SK-N-MC (cell line): ENCODE measurements at regions not wholly inside any gene's neighbourhood (a gene's known extent, or its start where the extent isn't known, plus 50 kb on each side); places are given as distances from the start of the nearest gene placed in this dataset.

Source experiments
- DNase-seq: peaks from one replicate; pipeline ENCODE4 v3.0.0-alpha.2; 2011; ENCODE audit warnings: low read depth, low spot score
- H3K27ac ChIP-seq: fragments of 200-600 bp; sonication (generic); 2 replicates; pipeline ENCODE4 v1.5.1; 2016; ENCODE audit warnings: mixed run types
- H3K36me3 ChIP-seq: fragments of 200-600 bp; sonication (generic); 2 replicates; pipeline ENCODE4 v1.6.1; 2017; ENCODE audit warnings: antibody characterized with exemption, low read length, mixed read lengths; ENCODE audit not compliant: insufficient read depth
- H3K4me3 ChIP-seq: fragments of 200-600 bp; sonication (generic); 2 replicates; pipeline ENCODE4 v1.5.1; 2016
- H3K9ac ChIP-seq: fragments of 200-600 bp; sonication (generic); 2 replicates; pipeline ENCODE4 v1.8.0; 2017; ENCODE audit warnings: mixed run types, mixed read lengths; ENCODE audit not compliant: insufficient read length
- H3K9me3 ChIP-seq: fragments of 200-600 bp; sonication (generic); 2 replicates; pipeline ENCODE4 v1.6.1; 2017; ENCODE audit warnings: low read depth, mild to moderate bottlenecking, antibody characterized with exemption, low read length, moderate library complexity, mixed read lengths
- EZH2 ChIP-seq: fragments of 200-600 bp; sonication (generic); IDR thresholded peaks from one replicate; pipeline ENCODE4 v1.6.1; 2017; ENCODE audit warnings: antibody characterized with exemption
- FOXP2 ChIP-seq: optimal IDR thresholded peaks from 2 replicates; pipeline ENCODE3; 2011; ENCODE audit warnings: mild to moderate bottlenecking, moderate library complexity; ENCODE audit not compliant: insufficient read depth; ENCODE audit errors: extremely low read length, control extremely low read depth
- POLR2AphosphoS5 ChIP-seq: IDR thresholded peaks from 2 replicates; pipeline ENCODE4 v1.6.1; 2012; ENCODE audit warnings: mild to moderate bottlenecking, low read depth, low read length, borderline replicate concordance

DNA sequence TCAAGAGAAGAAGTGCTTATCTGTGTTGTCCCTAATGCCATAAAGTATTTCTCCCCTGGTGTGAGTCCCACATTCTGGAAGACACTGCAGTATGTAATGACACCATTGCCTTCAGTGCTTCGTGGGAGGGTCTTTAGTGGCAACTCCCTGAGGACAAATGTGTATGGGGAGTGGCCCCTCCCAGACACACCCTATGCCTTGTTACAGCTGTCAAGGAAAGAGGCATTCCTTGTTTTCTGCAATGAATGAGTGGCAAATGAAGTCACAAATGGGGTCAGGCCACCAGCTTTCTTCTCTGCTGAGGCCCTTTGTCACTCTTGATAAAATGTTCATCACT is 183.2 kb downstream of the FGFR2 start:
- no peaks in the 10 kb centered on the region for H3K36me3 ChIP-seq
- TF ChIP-seq POLR2AphosphoS5 (no peak), EZH2 (no peak), FOXP2 (no peak)
- H3K4me3 ChIP-seq: no peak overlapping the region
- H3K9me3 ChIP-seq: no peaks in the 10 kb centered on the region
- no peak for DNase-seq
- no peak overlapping the region for H3K27ac ChIP-seq
- no peak overlapping the region for H3K9ac ChIP-seq

GRCh38 chr10:121416071-121416470 is 182.2 kb downstream of the FGFR2 start:
- no peak for DNase-seq
- no peak overlapping the region for H3K9ac ChIP-seq
- H3K27ac ChIP-seq: no peak overlapping the region
- H3K4me3 ChIP-seq: no peak overlapping the region
- no peaks in the 10 kb centered on the region for H3K9me3 ChIP-seq
- no peak for TF ChIP-seq POLR2AphosphoS5
- TF ChIP-seq FOXP2: no peak
- no peak for TF ChIP-seq EZH2
- no peaks in the 10 kb centered on the region for H3K36me3 ChIP-seq

DNA sequence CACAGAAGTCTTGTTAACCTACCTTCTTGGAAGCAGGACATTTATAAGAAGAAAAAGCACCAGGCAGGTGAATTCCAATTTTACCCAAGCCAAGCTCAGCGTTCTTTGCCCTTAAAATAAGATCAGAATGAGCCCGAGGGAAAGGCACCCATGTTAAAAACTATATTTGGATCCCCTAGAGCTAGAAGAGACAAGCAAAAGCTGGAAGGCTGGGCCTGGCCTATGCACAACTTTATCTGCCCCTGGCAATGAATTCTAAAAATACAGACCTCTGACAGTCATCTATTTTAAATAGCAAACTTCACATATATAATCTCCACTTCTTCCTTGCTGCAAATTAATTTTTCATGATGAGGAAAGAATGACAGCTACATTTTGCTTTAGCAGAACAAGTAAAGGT is 180.9 kb downstream of the FGFR2 start:
- DNase-seq: no peak
- no peaks in the 10 kb centered on the region for H3K36me3 ChIP-seq
- TF ChIP-seq EZH2 (no peak), POLR2AphosphoS5 (no peak), FOXP2 (no peak)

GRCh38 chr10:121418126-121418777 is 180.0 kb downstream of the FGFR2 start:
- Histone ChIP-seq H3K36me3 (no peaks in the 10 kb centered on the region), H3K9ac (no peak overlapping the region), H3K27ac (no peak overlapping the region), H3K9me3 (no peaks in the 10 kb centered on the region), H3K4me3 (no peak overlapping the region)
- no peak for TF ChIP-seq FOXP2
- no peak for TF ChIP-seq EZH2
- TF ChIP-seq POLR2AphosphoS5: no peak
- no peak for DNase-seq

More for the DNA sequence above, 180.9 kb downstream of the FGFR2 start:
- no peaks in the 10 kb centered on the region for H3K9me3 ChIP-seq
- H3K9ac ChIP-seq: no peak overlapping the region
- H3K27ac ChIP-seq: no peak overlapping the region
- H3K4me3 ChIP-seq: no peak overlapping the region

DNA sequence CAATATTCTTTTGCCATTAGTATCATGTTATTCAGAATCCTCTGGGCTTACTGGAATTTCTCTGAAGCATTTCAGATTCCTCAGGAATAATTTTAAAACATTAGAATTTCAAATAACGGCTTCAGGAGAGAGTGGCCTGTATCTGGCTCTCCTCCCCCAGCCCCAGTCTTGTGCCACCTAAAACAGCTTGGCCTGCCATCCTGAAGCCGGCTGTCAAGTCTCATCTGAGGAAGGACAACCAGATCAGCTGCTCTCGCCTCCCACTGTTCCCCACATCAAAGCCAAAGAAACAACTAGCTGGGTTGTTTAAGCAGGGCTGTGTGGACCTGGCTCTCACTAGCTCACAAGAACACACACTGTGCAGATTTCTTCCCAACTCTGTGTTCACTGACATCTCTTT is 178.2 kb downstream of the FGFR2 start:
- H3K9me3 ChIP-seq: no peaks in the 10 kb centered on the region
- H3K27ac ChIP-seq: no peak overlapping the region
- no peak for TF ChIP-seq EZH2
- TF ChIP-seq FOXP2: no peak
- no peak for TF ChIP-seq POLR2AphosphoS5
- H3K36me3 ChIP-seq: no peaks in the 10 kb centered on the region
- no peak for DNase-seq
- H3K4me3 ChIP-seq: no peak overlapping the region
- no peak overlapping the region for H3K9ac ChIP-seq

GRCh38 chr10:121422096-121422495 is 176.1 kb downstream of the FGFR2 start:
- no peak for TF ChIP-seq POLR2AphosphoS5
- no peak for TF ChIP-seq FOXP2
- TF ChIP-seq EZH2: no peak
- no peak overlapping the region for H3K9ac ChIP-seq
- no peak for DNase-seq
- no peak overlapping the region for H3K4me3 ChIP-seq
- H3K36me3 ChIP-seq: no peaks in the 10 kb centered on the region
- H3K27ac ChIP-seq: no peak overlapping the region
- H3K9me3 ChIP-seq: no peaks in the 10 kb centered on the region

DNA sequence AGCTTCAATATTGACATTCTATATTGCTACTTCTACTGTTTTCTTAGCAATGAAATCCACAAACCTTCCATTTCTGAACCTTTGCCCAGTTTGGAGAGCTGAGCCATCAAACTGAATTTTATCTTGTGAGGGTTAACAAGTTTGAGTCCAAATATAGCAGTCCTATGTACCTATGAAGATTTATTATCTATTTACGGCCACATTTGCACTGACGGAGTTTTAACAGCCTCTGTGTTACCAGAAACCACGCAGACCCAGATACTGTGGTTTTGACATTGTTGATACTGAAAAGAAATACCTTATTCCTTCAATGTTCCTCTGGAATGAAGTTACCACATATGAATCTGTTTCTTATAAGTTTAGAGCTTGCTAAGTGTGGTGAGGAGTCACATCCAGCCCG is 172.6 kb downstream of the FGFR2 start:
- TF ChIP-seq FOXP2: no peak
- no peak for TF ChIP-seq EZH2
- TF ChIP-seq POLR2AphosphoS5: no peak
- no peak overlapping the region for H3K27ac ChIP-seq
- DNase-seq: no peak
- no peaks in the 10 kb centered on the region for H3K36me3 ChIP-seq
- H3K9me3 ChIP-seq: no peaks in the 10 kb centered on the region
- H3K9ac ChIP-seq: no peak overlapping the region
- no peak overlapping the region for H3K4me3 ChIP-seq

DNA sequence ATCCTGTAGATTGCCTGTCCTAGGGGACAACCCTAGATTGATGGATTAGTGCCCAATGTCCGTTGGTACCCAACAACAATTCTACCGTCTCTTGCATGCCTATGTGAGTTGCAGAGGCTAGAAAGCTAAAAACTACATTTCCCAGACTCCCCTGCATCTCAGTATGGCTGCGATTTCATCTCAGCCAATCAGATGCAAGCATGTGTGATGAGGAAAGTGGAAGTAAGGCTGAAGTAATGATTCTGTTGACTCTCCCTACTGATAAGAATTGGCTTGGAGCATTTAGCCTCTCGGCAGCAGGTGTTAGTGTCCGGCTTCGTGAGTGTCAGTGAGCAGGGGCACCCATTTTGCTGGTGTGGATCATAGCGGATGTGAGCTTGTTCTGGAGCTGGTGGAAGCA is 171.9 kb downstream of the FGFR2 start:
- TF ChIP-seq EZH2 (no peak), FOXP2 (no peak), POLR2AphosphoS5 (no peak)
- Histone ChIP-seq H3K27ac (no peak overlapping the region), H3K9ac (no peak overlapping the region), H3K9me3 (no peaks in the 10 kb centered on the region), H3K4me3 (no peak overlapping the region), H3K36me3 (no peaks in the 10 kb centered on the region)
- DNase-seq: no peak
